ENCODE measurements at regions not wholly inside any gene's neighbourhood (a gene's known extent, or its start where the extent isn't known, plus 50 kb on each side); places are given as distances from the start of the nearest gene placed in this dataset.

- no peaks in the 10 kb centered on the region for H3K36me3 ChIP-seq (ENCODE audit: insufficient read depth, low read length)
- no peaks in the 10 kb centered on the region for H3K9me3 ChIP-seq (ENCODE audit: low read depth, low read length)
- H3K4me3 ChIP-seq, result no peak overlapping the region
- TF ChIP-seq POLR2AphosphoS5 (IDR thresholded peaks at IDR 0.05; ENCODE audit: borderline replicate concordance, low read depth, low read length) (no peak), EZH2 (IDR thresholded peaks at IDR 0.05) (no peak), FOXP2 (optimal IDR thresholded peaks at IDR 0.05; ENCODE audit: control extremely low read depth, extremely low read length, insufficient read depth) (no peak)
- no peak for DNase-seq (ENCODE audit: low read depth, low spot score)
- H3K27ac ChIP-seq, result no peak overlapping the region
- no peak overlapping the region for H3K9ac ChIP-seq (ENCODE audit: insufficient read length)
These were observed 260.7 kb downstream of the KLF6 start for GRCh38 chr10:3524086-3524960.

GRCh38 chr10:3523309-3524050, 261.5 kb downstream of the KLF6 start:
- Histone ChIP-seq H3K4me3 (no peak overlapping the region), H3K9me3 (ENCODE audit: low read depth, low read length) (no peaks in the 10 kb centered on the region), H3K36me3 (ENCODE audit: insufficient read depth, low read length) (no peaks in the 10 kb centered on the region), H3K27ac (no peak overlapping the region), H3K9ac (ENCODE audit: insufficient read length) (no peak overlapping the region)
- no peak for TF ChIP-seq FOXP2 (optimal IDR thresholded peaks at IDR 0.05; ENCODE audit: control extremely low read depth, extremely low read length, insufficient read depth)
- no peak for TF ChIP-seq EZH2 (IDR thresholded peaks at IDR 0.05)
- TF ChIP-seq POLR2AphosphoS5 (IDR thresholded peaks at IDR 0.05; ENCODE audit: borderline replicate concordance, low read depth, low read length), result no peak
- DNase-seq (ENCODE audit: low read depth, low spot score), result no peak

GRCh38 chr10:3516923-3517255, 268.1 kb downstream of the KLF6 start:
- Histone ChIP-seq H3K27ac (no peak overlapping the region), H3K36me3 (ENCODE audit: insufficient read depth, low read length) (no peaks in the 10 kb centered on the region), H3K9ac (ENCODE audit: insufficient read length) (no peak overlapping the region), H3K9me3 (ENCODE audit: low read depth, low read length) (no peaks in the 10 kb centered on the region), H3K4me3 (no peak overlapping the region)
- no peak for TF ChIP-seq EZH2 (IDR thresholded peaks at IDR 0.05)
- no peak for TF ChIP-seq FOXP2 (optimal IDR thresholded peaks at IDR 0.05; ENCODE audit: control extremely low read depth, extremely low read length, insufficient read depth)
- TF ChIP-seq POLR2AphosphoS5 (IDR thresholded peaks at IDR 0.05; ENCODE audit: borderline replicate concordance, low read depth, low read length), result no peak
- DNase-seq (ENCODE audit: low read depth, low spot score), result no peak

- DNase-seq (ENCODE audit: low read depth, low spot score), result no peak
- Histone ChIP-seq H3K9ac (ENCODE audit: insufficient read length) (no peak overlapping the region), H3K9me3 (ENCODE audit: low read depth, low read length) (no peaks in the 10 kb centered on the region), H3K27ac (no peak overlapping the region), H3K4me3 (no peak overlapping the region), H3K36me3 (ENCODE audit: insufficient read depth, low read length) (no peaks in the 10 kb centered on the region)
- TF ChIP-seq POLR2AphosphoS5 (IDR thresholded peaks at IDR 0.05; ENCODE audit: borderline replicate concordance, low read depth, low read length) (no peak), FOXP2 (optimal IDR thresholded peaks at IDR 0.05; ENCODE audit: control extremely low read depth, extremely low read length, insufficient read depth) (no peak), EZH2 (IDR thresholded peaks at IDR 0.05) (no peak)
These were observed 268.6 kb downstream of the KLF6 start for GRCh38 chr10:3516234-3516922.

GRCh38 chr10:3514691-3515090, 270.3 kb downstream of the KLF6 start:
- Histone ChIP-seq H3K4me3 (no peak overlapping the region), H3K27ac (no peak overlapping the region), H3K9me3 (ENCODE audit: low read depth, low read length) (no peaks in the 10 kb centered on the region), H3K36me3 (ENCODE audit: insufficient read depth, low read length) (no peaks in the 10 kb centered on the region), H3K9ac (ENCODE audit: insufficient read length) (no peak overlapping the region)
- TF ChIP-seq POLR2AphosphoS5 (IDR thresholded peaks at IDR 0.05; ENCODE audit: borderline replicate concordance, low read depth, low read length), result no peak
- no peak for TF ChIP-seq FOXP2 (optimal IDR thresholded peaks at IDR 0.05; ENCODE audit: control extremely low read depth, extremely low read length, insufficient read depth)
- no peak for TF ChIP-seq EZH2 (IDR thresholded peaks at IDR 0.05)
- no peak for DNase-seq (ENCODE audit: low read depth, low spot score)

- no peak for DNase-seq (ENCODE audit: low read depth, low spot score)
- H3K9me3 ChIP-seq (ENCODE audit: low read depth, low read length), result no peaks in the 10 kb centered on the region
- no peak overlapping the region for H3K4me3 ChIP-seq
- H3K9ac ChIP-seq (ENCODE audit: insufficient read length), result no peak overlapping the region
- TF ChIP-seq FOXP2 (optimal IDR thresholded peaks at IDR 0.05; ENCODE audit: control extremely low read depth, extremely low read length, insufficient read depth), result no peak
- no peak for TF ChIP-seq POLR2AphosphoS5 (IDR thresholded peaks at IDR 0.05; ENCODE audit: borderline replicate concordance, low read depth, low read length)
- TF ChIP-seq EZH2 (IDR thresholded peaks at IDR 0.05), result no peak
- H3K27ac ChIP-seq, result no peak overlapping the region
- H3K36me3 ChIP-seq (ENCODE audit: insufficient read depth, low read length), result no peaks in the 10 kb centered on the region
These were observed 272.7 kb downstream of the KLF6 start for GRCh38 chr10:3512263-3512662.

- Histone ChIP-seq H3K9me3 (ENCODE audit: low read depth, low read length) (no peaks in the 10 kb centered on the region), H3K9ac (ENCODE audit: insufficient read length) (no peak overlapping the region), H3K36me3 (ENCODE audit: insufficient read depth, low read length) (no peaks in the 10 kb centered on the region), H3K27ac (no peak overlapping the region), H3K4me3 (no peak overlapping the region)
- TF ChIP-seq EZH2 (IDR thresholded peaks at IDR 0.05) (no peak), FOXP2 (optimal IDR thresholded peaks at IDR 0.05; ENCODE audit: control extremely low read depth, extremely low read length, insufficient read depth) (no peak), POLR2AphosphoS5 (IDR thresholded peaks at IDR 0.05; ENCODE audit: borderline replicate concordance, low read depth, low read length) (no peak)
- no peak for DNase-seq (ENCODE audit: low read depth, low spot score)
These were observed 273.5 kb downstream of the KLF6 start for GRCh38 chr10:3511483-3511882.

- Histone ChIP-seq H3K4me3 (no peak overlapping the region), H3K9ac (ENCODE audit: insufficient read length) (no peak overlapping the region), H3K9me3 (ENCODE audit: low read depth, low read length) (no peaks in the 10 kb centered on the region), H3K36me3 (ENCODE audit: insufficient read depth, low read length) (no peaks in the 10 kb centered on the region), H3K27ac (no peak overlapping the region)
- DNase-seq (ENCODE audit: low read depth, low spot score), result no peak
- TF ChIP-seq EZH2 (IDR thresholded peaks at IDR 0.05) (no peak), FOXP2 (optimal IDR thresholded peaks at IDR 0.05; ENCODE audit: control extremely low read depth, extremely low read length, insufficient read depth) (no peak), POLR2AphosphoS5 (IDR thresholded peaks at IDR 0.05; ENCODE audit: borderline replicate concordance, low read depth, low read length) (no peak)
These were observed 274.3 kb downstream of the KLF6 start for GRCh38 chr10:3510741-3511140.
